GM12873 (cell line): ENCODE measurements at regions not wholly inside any gene's neighbourhood (a gene's known extent, or its start where the extent isn't known, plus 50 kb on each side); places are given as distances from the start of the nearest gene placed in this dataset.

Source experiments
- TF ChIP-seq, protein P1 (sequence below): IDR thresholded peaks from 2 replicates; pipeline ENCODE4 v1.5.1; 2012; ENCODE audit warnings: low read depth, mild to moderate bottlenecking, moderate library complexity, low read length, control low read depth; ENCODE audit not compliant: insufficient read depth; ENCODE audit errors: missing control alignments

DNA sequence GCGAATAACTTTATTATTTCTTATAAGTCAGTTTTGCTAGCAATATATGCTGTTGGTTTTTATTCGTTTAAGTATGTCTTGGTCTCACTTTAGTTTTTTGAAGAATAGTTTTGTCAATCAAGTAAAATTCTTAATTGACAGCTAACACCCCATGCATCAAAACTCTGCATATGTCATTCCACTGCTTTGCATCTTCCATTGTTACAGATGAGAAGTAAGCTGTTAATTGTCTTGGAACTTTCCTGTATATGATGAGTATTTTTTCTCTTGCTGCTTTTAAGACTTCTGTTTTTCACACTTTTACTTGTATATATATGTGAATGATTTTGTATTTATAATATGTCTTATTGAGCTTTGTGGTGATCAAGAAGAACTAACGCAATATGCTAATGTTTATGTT, 1048.4 kb downstream of the CNTNAP5 start:
- TF ChIP-seq, protein P1, sequence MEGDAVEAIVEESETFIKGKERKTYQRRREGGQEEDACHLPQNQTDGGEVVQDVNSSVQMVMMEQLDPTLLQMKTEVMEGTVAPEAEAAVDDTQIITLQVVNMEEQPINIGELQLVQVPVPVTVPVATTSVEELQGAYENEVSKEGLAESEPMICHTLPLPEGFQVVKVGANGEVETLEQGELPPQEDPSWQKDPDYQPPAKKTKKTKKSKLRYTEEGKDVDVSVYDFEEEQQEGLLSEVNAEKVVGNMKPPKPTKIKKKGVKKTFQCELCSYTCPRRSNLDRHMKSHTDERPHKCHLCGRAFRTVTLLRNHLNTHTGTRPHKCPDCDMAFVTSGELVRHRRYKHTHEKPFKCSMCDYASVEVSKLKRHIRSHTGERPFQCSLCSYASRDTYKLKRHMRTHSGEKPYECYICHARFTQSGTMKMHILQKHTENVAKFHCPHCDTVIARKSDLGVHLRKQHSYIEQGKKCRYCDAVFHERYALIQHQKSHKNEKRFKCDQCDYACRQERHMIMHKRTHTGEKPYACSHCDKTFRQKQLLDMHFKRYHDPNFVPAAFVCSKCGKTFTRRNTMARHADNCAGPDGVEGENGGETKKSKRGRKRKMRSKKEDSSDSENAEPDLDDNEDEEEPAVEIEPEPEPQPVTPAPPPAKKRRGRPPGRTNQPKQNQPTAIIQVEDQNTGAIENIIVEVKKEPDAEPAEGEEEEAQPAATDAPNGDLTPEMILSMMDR: no peak

DNA sequence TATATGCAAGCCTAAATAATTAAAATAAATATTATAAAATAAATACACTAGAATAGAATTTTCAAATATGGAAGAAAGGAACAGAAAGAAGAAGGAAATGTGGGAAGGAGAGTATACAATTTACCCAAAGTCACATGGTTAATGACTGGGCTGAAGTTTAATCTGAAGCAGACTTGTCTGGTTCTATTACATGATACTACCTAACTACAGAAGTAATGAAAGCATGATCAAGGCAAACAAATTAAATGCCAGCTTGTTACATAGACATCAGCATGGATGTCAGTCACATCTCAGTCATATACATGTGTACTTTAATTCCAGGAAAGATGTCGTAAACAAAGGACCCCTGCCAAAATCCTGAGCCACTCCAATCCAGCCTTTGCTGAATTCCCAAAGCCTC, 1060.8 kb downstream of the CNTNAP5 start:
- TF ChIP-seq, protein P1: no peak

DNA sequence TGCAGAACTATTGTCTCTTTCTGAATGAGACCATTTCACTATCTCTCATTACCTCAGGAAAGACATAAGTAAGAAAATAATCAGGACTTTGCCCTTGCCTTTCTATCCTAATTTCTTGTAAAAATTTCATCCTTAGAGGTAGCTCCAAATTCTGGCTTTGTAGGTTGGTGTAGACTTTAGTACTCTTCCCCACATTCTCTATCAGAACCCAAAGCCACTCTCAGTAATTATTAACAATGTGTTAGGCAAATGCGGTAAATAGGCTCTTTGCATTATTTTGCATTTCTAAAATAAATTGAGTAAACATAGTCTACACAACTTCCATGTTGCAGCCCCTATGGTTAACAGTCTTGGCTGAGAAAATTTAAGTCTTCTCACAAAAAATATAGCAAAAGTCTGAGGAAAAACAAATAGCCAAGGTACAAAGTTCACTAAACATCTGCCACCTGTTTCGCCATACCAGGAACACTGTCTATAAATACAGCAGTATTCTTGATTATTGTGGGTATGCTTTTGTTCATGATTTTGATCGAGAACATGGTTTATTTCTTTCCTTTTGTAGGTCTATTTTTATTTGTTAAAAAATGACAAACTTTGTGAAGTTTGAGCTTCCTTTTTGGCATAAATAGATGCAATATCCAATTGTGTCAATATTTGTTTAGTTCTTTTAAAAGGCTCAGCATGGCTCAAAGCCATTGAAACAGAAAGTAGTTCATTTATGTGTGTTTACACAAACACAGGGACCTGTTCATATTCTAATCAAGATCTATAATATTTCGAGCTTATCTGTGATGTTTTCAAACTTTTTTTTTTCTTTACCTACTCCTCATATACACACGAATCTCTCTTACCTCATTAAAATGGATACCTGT, 1061.5 kb downstream of the CNTNAP5 start:
- TF ChIP-seq, protein P1: no peak

DNA sequence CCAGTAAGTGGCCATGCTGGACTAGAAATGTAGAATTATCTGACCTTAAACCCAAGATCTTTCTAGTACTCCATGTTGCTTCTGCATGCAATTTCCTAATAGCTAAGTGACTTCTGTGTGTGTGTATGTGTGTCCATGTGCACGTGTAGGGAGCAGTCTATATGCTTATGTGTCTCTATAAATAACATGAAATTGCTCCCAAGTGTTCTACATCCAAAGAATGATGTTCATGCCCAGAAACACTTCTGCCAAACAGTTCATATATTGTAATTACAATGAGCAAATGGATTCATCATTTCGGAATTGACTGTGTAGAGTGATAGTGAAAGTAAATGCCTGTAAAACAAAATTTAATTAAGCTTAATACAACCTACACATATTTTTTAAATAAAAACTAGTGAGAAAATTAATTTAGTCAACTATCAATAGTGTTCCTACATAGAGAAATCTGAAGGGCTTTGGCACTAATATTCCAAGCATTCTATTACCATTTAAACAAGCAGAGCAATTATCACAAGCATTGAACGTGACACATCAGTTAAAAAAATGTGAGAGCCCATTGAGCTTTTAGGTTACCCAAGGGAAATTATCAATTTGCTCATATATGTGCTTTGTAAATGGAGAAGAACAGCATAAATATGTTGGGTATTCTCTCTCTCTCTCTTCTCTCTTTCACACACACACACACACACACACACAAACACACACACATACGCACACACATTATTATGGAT, 1067.4 kb downstream of the CNTNAP5 start:
- TF ChIP-seq, protein P1: no peak

DNA sequence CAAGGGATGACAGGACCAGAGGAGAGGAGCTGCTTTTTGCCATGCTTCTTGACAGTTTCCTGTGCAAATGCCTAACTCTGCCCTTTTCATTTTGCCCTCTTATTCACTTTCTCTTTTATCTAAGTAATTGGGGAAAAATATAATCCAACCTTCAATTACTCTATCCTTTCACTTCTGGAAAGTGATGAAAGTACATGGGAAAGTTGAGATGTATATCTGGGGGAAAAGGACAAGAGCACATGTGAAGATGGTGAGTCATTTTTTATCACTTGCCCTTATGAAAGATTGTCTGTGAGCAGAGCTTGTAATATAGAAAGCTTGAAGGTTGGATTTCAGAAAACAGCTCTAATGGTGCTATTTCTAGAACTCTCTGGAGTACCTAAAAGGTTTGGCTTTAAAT, 1070.7 kb downstream of the CNTNAP5 start:
- TF ChIP-seq, protein P1: no peak

DNA sequence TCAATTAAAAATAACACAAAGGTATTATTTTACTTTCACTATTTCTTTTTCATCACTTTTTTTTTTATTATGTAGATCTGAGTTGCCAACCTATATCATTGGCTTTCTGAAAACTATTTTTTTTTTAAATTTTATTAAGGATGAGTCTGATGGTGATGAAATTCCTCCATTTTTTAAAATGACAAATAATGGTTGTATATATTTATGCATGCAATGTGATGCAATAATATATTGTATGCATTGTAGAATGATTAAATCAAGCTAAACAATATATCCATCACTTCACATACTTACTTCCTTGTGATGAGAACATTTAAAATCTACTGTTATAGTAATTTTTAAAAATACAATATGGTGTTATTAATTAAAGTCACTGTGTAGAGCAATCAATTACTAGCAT, 1081.6 kb downstream of the CNTNAP5 start:
- TF ChIP-seq, protein P1: no peak

DNA sequence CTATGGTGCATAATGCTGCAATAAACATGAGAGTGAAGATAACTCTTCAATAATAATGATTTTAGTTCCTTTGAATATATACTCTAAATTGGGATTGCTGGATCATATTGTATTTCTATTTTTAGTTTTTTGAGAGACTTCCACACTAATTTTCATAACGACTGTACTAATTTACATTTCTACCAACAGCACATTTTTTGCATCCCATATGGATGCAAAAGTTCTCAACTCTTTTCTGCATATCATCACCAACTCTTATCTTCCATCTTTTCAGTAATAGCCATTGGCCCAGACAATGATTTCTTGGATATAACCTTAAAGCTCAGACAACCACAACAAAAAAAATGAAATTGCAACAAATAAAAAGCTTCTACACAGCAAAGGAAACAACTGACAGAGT, 1082.4 kb downstream of the CNTNAP5 start:
- TF ChIP-seq, protein P1: no peak
